GM18505 (cell line): ENCODE measurements at regions not wholly inside any gene's neighbourhood (a gene's known extent, or its start where the extent isn't known, plus 50 kb on each side); places are given as distances from the start of the nearest gene placed in this dataset.

Experiments
- ATAC-seq: cut with Tn5 transposase; IDR thresholded peaks from one replicate; pipeline ENCODE4 v1.9.1; 2021; ENCODE audit not compliant: unreplicated experiment
- POLR2A ChIP-seq: IDR thresholded peaks from 4 replicates; pipeline ENCODE4 v1.6.1; 2011; ENCODE audit warnings: borderline replicate concordance; ENCODE audit not compliant: insufficient read depth, insufficient read length; ENCODE audit errors: extremely low read depth

DNA sequence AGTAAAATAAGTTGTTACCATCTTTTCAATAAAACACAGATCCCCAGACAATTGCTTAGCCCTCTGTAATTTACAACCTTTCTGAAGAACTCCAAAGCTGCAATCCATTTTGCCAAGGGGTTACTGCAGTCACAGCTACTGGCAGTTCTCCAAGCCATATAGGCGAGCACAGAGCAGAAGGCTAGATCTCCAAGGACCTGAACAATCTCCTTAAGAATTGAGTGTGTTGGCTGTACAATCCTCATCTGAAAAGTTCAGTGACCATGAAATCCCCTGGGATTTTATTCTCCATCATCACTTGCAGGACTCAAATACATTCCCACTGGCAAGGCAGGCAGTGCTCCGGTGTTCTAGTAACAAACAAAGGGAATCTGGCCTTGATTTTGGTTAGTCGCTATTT lies 103.9 kb upstream of the LRP1B start:
- no peak for TF ChIP-seq POLR2A
- no peak for ATAC-seq

DNA sequence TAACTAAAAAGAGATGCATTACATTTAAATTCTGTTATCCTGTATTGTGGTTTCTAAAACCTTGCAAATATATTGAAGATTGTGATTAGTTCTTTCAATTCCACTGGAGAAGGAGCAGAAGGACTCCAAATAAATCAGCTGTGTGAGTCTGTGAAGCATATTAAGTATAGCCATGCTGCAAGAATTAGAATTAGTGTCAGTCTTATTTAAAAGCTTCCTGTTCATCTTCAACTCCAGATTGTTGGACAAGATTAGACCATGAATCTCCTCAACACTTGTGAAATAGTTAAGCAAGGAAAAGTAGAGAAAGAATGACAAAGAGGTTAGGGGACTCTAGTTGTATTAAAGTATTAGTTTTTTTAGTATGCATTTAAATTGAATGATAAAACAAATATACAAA lies 92.5 kb upstream of the LRP1B start:
- no peak for TF ChIP-seq POLR2A
- ATAC-seq = no peak

DNA sequence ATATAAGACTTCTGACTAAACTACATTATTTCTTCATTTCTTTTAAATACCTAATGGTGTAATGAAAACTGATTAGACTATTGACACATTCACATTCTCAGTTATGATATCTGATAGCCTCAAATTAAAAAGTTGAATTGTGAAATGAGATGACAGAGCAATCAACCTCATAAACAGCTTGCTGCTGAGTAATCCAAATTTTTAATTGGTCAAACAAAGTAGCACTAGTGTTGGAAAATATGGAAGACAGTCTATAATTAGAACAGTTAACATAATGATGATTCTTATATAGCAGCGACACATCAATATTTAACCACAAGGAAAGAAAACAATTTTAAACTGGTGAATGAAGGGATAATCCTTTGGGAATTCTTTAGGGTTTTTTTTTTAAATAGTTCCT lies 91.9 kb upstream of the LRP1B start:
- TF ChIP-seq POLR2A = no peak
- no peak for ATAC-seq

DNA sequence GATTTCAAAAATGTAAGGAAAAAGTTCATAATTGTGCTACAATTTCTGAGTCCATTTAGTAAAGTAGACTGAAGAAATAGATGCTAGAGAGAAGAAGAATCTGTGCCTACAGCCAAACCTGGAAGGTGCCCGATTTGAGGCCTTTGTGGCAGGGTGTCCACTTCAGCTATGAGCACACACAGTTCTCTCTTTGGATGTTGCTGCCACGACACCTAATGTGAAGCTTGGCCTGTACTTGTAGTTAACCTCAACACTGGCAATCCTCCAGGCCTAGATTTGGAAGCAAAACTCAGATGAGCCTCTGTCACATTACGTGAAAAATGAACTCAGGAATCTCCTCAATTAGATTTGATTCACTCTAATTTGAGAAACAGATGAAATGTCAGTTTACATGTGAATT lies 90.1 kb upstream of the LRP1B start:
- ATAC-seq = no peak
- TF ChIP-seq POLR2A = no peak

DNA sequence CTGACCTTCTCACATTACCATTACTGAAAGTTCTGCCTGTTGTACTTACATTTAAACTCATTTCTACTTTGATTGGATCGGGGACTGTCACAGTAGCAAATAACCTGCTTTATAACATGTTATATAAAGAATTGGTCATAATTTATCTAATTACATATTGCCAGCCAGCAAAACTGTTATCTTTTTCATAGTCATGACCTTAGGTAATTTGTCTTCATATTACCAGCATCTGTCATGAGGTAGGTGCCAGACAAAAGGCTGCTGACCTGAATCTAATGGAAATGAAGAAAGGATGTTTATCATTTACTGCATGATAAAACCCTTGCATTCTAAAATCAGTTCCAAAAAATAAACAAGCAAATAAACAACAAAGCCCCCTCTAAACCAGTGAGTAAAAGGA lies 89.4 kb upstream of the LRP1B start:
- no peak for ATAC-seq
- TF ChIP-seq POLR2A = no peak

DNA sequence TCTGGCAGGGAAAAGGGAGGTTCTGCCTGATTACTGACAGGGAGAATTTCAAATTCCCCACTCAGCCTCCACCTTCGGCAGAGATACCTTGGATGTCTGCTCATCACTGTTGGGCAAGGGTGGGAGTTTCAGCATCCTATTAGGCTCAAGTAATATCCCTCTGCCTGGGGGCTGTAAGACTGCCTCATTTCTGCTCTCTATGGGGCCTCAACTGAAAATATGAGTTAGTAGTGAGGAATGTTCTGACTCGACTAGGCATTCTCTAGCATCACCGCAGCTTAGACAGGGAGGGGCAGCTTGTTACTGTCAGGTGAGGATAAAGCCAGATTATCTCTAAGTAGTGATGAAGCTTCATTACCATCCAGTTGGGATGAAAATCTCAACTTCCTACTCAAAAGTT lies 87.7 kb upstream of the LRP1B start:
- no peak for ATAC-seq
- TF ChIP-seq POLR2A = no peak

DNA sequence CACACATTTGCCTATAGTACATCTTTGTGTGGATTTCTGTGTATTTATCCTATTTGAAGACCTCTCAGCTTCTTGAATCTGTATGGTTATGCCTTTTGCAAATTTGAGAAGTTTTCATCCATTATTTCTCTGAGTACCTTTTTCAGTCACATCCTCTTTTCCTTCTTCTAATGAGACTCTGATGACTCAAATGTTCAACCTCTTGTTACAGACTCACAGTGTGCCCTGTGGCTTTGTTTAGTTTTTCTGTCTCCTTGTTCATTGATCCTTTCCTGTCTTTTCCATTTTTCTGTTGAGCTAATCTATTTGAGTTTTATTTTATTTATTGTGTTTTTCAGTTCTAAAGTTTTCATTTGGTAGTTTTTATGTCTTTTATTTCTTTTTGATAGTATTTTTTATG lies 87.0 kb upstream of the LRP1B start:
- TF ChIP-seq POLR2A = no peak
- ATAC-seq = no peak

DNA sequence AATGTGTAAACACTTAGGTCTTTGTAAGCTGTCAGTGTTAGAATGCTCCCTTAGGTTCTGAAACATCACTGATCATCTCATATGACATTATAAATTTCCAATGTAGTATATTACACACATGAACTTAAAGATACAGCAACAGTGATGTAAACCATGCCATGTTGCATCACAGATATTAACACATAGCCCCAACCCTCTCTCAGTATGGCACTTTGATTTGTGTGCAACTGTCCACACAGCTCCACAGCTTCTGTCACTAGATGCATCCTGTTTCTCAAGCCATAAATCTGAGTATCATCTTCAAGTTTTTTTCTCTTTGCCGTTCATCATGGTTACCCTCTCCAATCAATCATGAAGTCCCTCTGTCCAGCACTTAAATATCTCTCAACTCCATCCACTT lies 69.2 kb upstream of the LRP1B start:
- no peak for ATAC-seq
- TF ChIP-seq POLR2A = no peak

DNA sequence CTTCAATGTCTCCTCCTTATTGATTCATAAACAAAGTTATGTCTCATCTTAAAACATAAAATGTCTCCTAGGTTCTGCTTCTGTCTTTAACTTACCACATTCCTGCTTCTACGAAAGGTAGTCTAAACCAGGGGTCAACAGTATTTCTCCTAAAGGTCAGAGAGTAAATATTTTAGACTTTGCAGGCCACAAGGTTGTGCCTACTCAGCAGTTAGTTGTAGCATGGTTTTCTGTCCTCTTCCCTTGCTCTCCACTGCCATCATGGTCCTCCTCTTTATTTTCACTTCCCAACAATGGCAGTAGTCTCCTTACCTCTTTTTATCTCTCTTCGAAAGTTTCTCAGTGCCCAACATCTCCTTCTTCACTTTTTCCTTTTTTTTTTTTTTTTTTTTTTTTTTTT lies 68.3 kb upstream of the LRP1B start:
- no peak for TF ChIP-seq POLR2A
- ATAC-seq = no peak

DNA sequence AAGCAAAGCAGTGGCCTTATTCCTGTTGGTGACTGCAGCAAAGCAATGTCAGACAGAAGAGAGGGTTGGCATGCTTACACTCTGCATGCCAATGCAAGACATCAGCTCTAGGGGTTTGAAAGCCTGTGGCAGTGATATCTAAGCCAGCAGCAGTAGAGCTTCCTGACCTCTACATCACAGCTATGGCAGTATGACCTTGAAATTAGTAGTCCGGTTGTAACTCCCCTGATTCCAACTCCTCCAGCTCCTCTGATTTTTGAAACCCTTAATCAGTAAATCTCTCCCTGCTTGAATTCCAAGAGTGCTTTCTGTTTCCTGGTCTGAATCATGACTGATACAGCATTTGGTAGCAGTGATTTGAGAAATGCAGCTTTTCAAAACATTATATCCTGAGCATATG lies 60.0 kb upstream of the LRP1B start:
- no peak for ATAC-seq
- no peak for TF ChIP-seq POLR2A

DNA sequence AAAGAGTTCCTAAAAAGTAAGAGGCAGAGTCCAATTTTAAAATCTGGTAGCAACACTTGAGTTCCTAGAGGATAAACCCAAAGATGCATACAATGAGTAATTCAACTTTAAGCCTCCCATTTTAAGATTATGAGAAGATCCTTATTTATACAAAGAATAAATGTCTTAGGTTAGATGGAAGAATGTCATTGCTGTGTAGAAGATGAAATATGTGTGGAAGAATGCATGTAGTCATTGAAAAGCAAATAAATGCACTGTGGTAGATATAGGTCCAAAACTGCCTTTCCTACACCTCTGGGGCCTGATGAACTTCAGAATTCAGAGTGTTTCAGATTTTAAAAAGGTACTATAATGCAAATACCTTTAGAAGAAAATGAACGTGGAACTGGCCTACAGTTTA lies 58.7 kb upstream of the LRP1B start:
- no peak for TF ChIP-seq POLR2A
- ATAC-seq = no peak

DNA sequence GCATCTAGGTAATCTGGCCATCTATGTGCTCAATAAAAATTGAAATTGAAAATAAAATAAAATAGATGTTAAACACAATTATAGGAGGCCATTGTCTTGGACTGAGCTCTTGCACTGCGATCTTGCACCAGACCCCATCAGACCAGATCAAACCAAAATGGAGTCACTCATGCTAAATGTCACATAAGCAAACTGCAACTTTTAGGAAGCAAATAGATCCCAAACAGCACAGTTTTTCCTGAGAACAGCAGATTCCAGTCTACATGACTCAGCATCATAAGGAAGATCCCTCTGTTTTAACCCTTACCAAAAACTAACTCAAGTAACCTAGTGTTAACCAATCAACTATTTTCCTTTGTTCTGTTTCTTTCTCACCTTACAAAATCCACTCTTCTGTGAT lies 57.7 kb upstream of the LRP1B start:
- TF ChIP-seq POLR2A = no peak
- no peak for ATAC-seq

DNA sequence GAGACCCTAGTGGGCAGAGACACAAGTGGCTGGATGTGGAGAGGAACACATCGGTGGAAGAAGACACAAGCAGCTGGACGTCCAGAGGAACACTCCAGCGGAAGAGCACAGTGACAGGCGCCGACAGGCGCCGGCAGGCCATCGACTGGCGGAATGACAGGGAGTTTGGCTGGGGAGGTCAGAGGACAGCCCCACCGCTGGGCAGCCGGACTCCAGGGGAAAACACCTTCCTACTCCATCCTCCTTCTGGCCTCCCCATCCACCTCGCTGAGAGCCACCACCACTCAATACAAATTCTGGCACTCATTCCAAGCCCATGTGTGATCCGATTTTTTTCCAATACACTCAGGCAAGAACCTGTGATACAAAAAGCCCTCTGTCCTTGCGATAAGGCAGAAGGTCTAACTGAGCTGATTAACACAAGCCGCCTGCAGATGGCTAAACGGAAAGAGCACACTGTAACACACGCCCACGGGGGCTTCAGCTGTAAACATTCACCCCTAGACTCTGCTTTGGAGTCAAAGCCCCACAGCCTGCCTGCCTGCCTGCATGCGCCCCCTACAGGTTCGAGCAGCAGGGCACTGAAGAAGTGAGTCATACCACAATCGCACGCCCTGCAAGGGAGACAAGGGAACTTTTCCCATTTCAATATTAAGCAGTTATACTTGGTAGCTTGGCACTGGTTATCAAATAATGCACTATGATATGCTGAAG lies 50.2 kb upstream of the LRP1B start:
- no peak for ATAC-seq
- no peak for TF ChIP-seq POLR2A
